GM19467 (cell line): ENCODE measurements at regions not wholly inside any gene's neighbourhood (a gene's known extent, or its start where the extent isn't known, plus 50 kb on each side); places are given as distances from the start of the nearest gene placed in this dataset.

Source experiments
- ATAC-seq: cut with Tn5 transposase; IDR thresholded peaks from one replicate; pipeline ENCODE4 v1.9.1; 2021; ENCODE audit warnings: mild to moderate bottlenecking, moderate library complexity; ENCODE audit not compliant: unreplicated experiment

DNA sequence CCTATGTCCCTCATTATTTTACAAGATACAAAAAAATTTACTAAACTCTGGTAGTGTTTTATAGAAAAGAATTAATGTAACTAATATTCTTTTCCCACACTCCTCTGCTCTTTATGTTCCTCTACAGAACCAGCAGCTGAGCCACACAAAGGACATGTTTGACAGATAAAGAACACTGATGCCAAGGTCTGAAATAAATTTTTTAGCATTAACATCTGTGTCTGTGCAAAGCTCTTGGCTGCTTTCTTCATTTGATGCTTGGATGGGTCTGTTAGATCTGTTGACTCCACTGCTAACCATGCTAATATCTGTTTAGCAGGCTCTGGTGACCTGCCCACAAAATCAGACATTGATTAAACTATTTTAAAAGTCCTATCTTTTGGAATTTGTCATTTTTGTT, 2363.8 kb downstream of the PCDH9 start:
- no peak for ATAC-seq

DNA sequence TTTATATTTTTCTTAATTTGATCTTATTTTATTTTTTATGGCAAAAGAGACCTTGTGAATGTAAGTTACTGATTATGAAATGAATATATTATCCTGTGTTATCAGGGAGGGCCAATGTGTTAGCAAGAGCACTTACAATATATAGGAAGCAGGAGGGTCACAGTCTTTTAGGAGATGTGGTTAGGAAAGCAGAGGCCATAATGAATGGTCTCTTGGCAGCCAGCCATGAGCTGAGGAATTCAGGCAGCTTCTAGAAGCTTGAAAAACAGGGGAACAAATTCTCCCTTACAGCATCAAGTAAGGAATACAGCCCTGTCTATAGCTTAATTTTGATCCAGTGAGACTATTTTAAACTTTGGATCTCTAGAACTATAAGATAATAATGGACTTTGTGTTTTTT, 2374.6 kb downstream of the PCDH9 start:
- no peak for ATAC-seq

DNA sequence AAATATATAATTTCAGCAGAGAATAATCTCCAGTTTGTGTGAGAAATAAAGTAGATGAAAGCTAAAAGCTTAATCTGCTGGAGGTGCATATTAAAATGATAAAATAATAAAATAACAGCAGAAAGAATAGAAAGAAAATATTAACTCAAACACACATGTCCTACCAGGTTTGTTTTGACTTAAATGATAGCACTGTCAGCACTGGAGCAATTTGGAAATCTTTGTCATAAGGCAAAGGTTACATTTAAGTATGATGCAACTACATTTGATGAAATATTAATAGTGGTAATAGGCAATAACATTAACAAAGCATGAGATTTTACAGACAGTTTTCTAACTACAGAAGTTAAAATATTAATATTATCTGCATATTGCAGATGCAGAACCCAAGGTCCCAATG, 2380.1 kb downstream of the PCDH9 start:
- no peak for ATAC-seq

DNA sequence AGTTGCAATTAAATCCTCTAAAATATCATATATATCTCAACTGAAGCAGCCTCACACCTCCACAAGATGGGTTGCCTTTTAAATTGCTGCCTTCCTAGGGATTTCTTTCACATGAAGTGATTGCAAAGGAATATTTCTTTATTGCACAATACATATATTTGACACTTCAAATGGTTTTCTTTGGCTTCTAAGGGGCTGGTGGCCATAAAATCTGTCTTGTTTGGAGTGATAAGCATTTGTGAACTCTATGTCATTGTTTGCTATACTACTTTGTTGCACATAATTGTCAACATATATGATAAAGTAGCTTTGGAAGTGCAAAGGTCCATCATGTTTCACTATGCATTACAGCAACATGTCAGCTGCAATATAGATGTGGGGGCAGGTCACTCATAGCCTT, 2380.9 kb downstream of the PCDH9 start:
- ATAC-seq = no peak

DNA sequence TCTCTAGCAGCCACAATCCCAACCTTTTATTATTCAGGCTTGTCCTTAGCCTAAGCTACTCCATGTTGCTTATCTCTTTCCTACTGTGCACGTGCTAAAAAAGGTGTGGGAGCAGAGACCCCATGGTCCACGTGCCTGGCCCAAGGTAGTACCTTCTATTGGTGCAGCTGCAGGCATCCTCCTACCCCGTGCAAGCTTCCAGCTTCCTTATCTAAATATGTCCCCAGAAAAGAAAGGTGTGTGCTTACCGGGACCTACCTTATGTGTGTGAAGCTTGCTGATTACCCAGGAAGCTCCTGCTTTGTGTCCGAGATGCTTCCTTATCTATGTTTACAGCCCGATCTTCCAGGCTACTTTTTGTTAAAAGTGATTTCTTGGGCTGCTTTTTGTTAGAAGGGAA, 2382.4 kb downstream of the PCDH9 start:
- no peak for ATAC-seq

DNA sequence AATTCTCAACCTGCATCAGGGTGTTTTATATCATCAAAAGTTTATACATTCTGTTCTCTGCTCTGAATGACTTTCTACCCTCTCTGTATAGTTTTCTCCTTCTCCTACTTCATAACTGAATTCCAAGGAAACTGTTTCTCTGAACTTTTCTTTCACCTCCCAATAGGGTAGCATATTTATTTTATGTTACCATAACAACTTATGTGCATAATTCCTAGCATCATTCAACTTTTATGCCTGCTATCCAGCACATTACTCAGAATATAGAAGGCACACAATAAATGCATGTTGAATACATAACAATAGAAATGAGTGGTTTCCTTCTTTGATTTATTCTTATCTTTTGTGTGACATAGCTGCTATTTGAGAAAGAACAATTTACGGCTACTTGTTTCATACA, 2385.0 kb downstream of the PCDH9 start:
- no peak for ATAC-seq

DNA sequence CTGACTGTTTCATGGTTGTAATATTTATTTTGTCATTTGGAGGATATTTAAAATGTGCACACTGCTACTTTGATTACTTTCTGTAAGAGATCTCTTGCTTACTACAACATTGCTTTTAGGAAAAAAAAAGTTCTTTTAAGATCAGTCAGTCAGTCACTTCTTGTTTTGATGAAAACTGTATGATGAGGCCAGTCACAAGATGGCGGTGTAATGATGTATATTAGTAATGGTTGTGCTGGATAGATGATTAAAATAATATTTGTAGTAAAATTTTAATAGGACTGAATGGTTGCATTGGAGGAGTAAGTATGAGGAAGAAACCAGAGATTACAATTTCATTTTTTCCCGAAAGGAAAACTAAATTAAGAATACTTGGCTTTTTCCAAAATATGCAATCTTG, 2411.1 kb downstream of the PCDH9 start:
- no peak for ATAC-seq

DNA sequence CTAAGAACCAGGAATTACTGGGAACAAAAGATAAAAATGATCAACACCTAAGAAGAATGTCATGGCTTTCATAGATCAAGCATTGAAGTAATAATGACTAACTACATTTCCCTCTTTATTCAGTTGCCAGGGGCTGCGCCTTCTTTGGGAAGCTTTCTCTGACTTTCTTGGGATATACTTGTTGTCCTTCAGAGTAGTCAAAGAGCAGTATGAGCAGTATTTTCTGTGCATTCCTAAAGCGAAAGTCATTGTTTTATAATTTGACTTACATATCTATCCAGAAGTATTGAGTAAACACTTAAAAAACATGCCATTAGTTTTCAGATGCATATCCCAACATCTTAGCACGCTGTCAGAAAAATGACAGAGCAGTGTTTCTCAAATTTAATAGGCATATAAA, 2412.4 kb downstream of the PCDH9 start:
- no peak for ATAC-seq

DNA sequence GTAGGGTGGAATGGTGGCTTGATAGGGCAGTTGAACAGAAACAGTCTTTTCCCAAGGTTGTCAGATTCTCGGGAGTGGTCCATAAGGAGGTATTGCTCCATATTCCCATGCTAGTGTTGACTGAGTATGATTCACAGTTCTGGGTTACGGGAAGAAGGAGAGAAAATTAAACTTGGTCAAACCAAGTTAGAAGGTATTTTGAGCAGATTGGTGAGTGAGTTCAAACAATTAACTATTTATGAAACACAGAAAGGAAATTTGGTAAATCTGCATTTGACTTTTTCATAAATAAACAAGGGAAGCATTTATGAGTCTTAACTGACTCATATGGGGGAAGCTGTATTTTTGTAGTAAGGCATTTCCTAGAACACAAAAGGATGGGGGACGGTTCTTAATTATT, 2419.4 kb downstream of the PCDH9 start:
- no peak for ATAC-seq

DNA sequence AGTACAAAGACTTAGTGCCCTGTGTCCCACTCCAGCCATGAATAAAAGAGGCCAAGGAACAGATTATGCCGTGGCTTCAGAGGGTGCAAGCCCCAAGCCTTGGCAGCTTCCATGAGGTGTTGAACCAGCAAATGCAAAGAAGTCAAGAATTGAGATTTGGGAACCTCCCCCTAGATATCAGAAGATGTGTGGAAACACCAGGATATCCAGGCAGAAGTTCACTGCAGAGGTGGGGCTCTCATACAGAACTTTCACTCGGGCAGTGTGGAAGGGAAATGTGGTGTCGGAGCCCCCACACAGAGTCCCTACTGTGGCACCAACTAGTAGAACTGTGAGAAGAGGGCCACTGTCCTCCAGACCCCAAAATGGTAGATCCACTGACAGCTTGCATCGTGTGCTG, 2421.4 kb downstream of the PCDH9 start:
- ATAC-seq = no peak

DNA sequence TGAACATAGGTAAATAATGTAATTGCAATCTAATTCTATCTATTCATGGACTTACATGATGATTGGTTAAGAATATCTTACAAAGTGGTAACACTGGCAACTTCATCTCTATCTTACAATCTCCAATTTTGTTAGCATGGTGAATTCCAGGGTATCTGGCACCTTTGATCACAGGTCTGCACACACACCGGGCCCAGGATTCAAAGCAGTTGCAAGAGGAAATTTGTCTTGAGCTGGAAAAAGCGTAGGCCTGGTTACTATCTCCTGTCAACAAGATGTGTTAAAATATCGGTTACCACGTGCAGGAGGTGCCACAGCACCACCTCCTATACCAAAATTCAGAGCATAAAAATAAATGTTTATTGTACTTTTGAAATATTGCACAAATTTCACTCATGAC, 2428.4 kb downstream of the PCDH9 start:
- no peak for ATAC-seq

DNA sequence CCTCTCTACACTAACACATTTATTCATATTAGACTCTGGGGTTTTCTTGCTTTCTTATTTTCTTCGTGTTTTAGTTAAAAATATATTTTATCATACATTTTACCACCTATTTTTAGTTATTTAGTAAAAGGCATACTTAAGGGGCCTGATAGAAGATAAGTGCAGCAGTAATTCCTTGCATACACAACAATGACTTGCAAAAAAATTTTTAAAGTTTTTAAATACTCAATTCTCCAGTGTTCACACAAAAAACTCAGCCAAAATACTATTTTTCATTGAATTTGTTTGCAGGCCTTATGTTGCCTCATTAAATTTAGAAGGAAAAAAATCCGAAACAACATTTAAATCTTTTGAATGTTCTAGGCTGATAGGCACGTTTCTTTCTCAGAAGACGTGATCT, 2431.7 kb downstream of the PCDH9 start:
- ATAC-seq = no peak

DNA sequence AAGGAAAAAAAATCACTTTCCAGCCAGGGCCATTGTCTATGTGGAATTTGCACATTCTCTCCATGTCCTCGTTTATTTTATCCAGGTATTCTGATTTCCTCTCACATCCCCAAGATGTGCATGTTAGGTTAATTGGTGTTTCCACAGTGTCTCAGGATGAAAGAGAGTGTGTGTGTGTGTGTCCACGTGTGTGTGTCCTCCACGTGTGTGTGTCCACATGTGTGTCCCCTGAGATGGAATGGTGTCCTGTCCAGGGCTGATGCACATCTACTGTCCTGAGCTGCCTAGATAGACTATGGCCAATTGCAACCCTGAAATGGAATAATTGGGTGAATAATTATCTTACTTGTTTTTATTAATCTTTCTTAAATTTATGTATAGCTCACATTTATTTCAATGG, 2436.5 kb downstream of the PCDH9 start:
- ATAC-seq = no peak

DNA sequence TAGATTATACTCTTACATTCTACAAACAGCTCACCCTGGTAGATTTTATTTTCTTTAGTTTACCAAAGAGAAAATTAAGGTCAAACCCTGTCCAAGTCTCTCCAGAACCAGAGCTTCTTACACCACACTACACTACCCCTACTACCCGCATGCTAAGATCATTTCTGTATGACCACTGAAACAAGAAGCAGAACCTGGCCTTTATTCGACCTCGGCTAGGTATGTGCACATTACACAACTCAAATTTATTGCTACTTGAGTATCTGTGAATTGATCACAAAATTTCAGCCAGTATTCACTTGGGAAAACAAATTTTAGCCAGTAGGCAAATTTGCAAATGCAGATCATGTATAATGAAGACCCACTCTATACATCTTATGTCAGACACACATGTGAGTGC, 2437.0 kb downstream of the PCDH9 start:
- ATAC-seq = no peak

DNA sequence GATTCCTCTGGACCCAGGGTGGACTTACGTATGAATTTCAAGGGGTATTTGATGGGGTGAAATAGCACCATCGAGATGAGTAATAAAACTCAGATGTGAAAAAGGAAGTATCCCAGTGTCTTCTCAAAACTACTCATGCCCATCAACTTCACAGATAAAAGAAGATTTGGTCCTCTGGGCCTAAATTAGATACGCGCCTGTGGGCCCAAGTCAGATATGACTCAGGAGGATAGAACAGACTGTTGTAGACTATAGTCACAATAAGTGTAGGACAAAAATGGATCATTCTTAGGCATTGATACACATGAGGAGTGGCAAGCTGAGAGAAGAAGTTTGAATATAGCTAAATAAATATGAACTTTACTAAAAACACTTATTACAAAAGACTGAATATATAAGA, 2438.8 kb downstream of the PCDH9 start:
- no peak for ATAC-seq

DNA sequence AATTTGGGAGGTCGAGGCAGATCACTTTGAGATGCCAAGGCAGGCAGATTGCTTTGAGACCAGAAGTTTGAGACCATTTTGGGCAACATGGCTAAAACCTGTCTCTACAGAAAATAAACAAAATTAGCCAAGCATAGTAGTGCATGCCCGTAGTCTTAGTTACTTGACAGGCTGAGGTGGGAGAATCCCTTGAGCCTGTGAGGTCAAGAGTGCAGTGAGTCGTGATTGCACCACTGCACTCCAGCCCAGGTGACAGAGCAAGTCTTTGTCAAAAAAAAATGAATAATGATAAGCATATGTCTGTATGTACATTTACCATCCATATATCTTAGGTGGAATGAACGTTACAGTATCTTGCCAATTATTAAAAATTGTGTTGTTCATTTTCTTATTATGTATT, 2447.7 kb downstream of the PCDH9 start:
- ATAC-seq = no peak

DNA sequence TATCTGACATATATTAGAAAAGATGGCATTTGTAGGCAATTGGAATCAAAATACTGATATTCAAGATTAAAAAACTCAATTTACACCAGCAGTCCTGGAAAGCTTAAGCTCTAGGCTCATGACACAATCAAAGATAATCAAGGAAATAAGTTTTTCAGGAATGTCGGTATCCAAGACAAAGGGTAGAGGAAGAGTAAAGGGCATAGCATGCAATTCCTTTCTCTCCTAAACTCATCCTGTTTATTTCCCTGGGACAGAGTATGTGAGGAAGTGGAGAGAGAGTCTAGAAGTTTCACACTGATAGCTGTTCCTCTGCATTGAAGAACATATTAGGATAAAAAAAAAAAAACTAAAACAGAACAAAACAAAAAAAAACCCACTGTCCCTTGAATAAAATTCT, 2452.1 kb downstream of the PCDH9 start:
- no peak for ATAC-seq

DNA sequence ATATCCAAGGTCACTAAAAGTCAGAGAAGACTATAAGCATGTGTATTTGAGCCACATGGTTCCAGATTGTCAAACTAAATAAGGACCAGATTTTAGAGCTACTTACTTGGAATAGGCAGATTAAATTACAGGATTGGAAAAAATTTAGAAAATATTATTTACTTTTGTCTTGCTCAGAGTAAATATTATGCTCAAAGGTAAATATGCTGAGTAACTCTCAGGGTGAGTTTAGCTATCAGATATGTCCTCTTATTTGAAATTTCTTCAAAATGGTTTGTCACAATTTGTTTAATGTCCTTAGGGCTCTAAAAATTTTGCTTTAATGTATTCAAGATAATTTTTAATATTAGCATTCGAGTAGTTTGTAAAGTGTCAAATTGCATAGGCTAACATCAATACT, 2455.2 kb downstream of the PCDH9 start:
- no peak for ATAC-seq

DNA sequence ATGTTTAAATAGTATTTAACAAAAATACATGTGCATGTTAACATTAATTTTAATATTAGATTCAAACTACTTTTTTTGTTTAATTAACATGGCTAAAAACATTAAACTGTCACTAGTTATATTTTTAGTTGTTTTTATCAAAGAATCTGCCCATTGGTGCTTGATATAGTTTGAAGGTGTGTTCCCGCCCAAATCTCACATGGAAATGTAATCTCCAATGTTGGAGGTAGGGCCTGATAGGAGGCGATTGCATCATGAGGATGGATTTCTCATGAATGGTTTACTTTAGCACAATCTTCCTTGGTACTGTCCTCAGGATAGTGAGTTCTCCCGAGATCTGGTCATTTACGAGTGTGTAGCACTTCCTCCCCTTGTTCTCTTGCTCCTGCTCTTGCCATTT, 2459.4 kb downstream of the PCDH9 start:
- no peak for ATAC-seq

DNA sequence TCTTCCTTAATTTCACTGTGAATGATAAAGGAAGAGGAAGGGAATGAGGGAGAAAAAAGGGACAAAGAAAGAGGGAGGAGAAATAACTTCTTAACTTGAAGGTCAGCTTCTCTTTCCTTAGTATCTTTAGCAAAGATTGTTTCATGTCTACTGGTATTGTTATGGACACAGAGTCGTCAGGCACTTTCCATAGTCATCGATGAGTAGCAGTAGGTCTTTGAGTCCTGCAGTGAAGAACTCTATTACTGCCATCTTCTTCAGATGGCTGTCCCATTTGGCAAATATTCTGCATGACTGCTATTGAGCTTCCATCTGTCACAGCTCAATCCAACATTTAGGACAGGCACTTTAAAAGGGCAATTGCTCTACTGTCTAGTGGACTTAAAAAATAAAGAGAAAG, 2463.1 kb downstream of the PCDH9 start:
- no peak for ATAC-seq

DNA sequence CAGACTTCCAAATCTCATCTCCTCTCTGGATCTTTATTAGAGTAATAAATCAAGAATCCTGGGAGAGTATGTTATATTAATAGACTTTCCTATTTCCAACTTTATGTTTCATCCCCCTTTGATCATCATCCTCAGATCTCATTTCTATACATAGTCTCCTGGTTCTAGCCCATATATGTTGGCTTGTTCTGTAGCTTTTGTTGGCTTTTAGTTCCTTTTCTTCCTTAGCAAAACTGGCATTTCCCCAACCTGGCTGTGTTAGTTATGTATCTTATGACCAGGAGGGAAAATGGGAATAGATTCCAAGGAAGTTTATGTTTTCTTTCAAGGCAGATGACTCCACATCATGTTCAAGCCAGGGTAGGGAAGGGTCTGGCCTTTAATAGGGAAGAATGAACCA, 2464.5 kb downstream of the PCDH9 start:
- no peak for ATAC-seq

DNA sequence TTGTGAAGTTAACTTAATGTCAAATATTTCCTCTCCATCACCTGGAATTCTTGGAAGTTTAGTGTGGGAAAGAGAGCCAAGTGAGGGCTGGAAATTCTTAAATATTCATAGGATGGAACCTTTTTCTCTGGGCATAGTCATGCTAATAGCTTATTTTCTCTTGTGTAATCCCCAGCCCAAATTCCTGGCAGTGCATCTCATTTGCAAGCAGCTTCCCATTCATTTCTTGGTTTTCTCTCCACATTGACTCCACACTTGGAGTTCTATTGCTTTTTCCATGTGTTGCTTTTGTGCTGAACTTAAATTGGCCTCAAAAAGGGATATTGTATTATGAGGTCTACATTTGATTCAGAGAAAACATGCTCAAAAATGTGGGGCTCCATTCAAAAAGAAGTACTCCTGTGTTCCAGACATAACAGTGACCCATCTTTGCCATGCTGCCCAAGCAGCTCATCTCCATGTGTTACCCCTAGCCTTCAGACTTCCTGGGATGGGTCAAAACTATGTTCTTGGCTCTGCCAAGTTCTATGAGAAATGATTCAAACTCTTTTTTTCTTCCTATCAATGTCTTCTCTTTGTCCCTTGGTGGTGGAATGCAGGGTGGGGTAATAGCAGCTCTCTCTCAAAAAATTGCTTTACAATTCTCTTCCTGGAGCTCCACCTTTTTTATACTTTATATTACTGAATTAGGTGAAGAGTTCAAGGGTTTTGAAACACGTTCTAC, 2471.5 kb downstream of the PCDH9 start:
- ATAC-seq = no peak

DNA sequence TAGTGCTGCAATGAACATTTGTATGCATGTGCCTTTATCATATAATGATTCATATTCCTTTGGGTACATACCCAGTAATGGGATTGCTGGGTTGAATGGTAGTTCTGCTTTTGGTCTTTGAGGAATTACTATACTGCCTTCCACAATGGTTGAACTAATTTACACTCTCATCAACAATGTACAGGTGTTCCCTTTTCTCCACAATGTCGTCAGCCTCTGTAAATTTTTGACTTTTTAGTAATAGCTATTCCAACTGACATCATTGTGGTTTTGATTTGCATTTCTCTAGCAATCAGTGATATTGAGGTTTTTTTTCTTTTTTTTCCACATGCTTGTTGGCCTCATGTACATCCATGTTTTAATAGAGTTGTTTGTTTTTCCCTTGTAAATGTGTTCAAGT, 2473.5 kb downstream of the PCDH9 start:
- ATAC-seq = no peak

DNA sequence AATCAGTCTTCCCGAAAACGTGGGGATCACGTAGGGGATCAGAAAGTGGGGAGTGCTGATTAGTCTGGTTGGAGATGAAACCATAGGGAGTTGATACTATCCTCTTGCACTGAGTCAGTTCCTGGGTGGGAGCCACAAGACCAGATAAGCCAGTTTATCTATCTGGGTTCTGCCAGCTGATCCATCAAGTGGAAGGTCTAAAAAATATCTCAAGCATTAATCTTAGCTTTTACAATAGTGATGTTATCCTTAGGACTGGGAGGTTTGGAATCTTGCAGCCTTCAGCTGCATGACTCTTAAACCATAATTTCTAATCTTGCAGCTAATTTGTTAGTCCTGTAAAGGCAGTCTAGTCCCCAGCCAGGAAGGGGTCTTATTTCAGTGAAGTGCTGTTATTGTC, 2474.2 kb downstream of the PCDH9 start:
- no peak for ATAC-seq
